ENCODE measurements at regions not wholly inside any gene's neighbourhood (a gene's known extent, or its start where the extent isn't known, plus 50 kb on each side); places are given as distances from the start of the nearest gene placed in this dataset.

DNA sequence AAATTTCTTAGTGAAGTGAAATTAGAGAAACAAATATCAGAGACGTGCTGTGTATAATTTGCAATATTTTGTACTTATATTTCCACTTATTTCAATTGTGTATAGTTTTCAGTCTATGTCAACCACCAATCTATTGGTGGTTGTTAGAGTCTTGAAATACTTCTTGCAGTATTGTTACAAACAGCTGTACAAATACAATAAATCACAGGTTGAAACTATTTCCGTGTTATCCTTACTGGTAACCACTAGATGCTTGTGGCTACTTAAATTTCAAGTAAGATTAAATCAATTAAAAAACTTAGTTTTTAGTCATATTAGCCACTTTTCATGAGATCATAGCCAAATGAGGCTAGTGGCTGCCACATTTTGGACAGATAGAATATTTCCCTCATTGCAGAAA lies 520.5 kb downstream of the GBA3 start:
- Histone ChIP-seq H3K4me2 (ENCODE audit: insufficient read depth, insufficient read length, low read length) (no peak overlapping the region), H3T11ph (ENCODE audit: low read length) (no peak overlapping the region), H3K9me3 (ENCODE audit: control insufficient read depth, low read depth, low read length) (no peaks in the 10 kb centered on the region), H3K4me1 (ENCODE audit: insufficient read depth, low read length) (peaks cover 4% of the 10 kb centered on the region; the same call in 1 of the 2 replicates), H3K18ac (ENCODE audit: insufficient read length, low read depth, low read length) (no peak overlapping the region), H3K56ac (ENCODE audit: insufficient read length, low read depth, low read length) (no peak overlapping the region), H2BK120ac (ENCODE audit: low read depth, low read length, poor library complexity, severe bottlenecking) (no peak overlapping the region), H2BK5ac (ENCODE audit: insufficient read length, low read length) (no peak overlapping the region), H3K23me2 (ENCODE audit: insufficient read length, low read depth, low read length, poor library complexity, severe bottlenecking) (no peaks in the 10 kb centered on the region), H4K8ac (replicated peaks; ENCODE audit: insufficient read length, low read depth, low read length) (no peak overlapping the region), H3K27ac (ENCODE audit: insufficient read length, low read depth, low read length) (no peak overlapping the region), H3K4ac (ENCODE audit: low read depth, low read length) (no peak overlapping the region), H3K9ac (ENCODE audit: extremely low read depth, insufficient read length, low read length) (no peak overlapping the region), H2BK12ac (ENCODE audit: insufficient read length, low read depth, low read length) (no peak overlapping the region), H3K79me2 (ENCODE audit: insufficient read depth, low read length) (no peaks in the 10 kb centered on the region), H2BK15ac (ENCODE audit: low read depth, low read length) (no peak overlapping the region), H4K91ac (ENCODE audit: insufficient read length, low read depth, low read length) (no peak overlapping the region), H2BK20ac (ENCODE audit: low read depth, low read length, poor library complexity, severe bottlenecking) (no peak overlapping the region), H4K20me1 (ENCODE audit: control insufficient read depth, insufficient read depth, insufficient read length) (no peaks in the 10 kb centered on the region), H2AK5ac (ENCODE audit: insufficient read length, low read length) (no peak overlapping the region), H2AFZ (ENCODE audit: low read length) (no peak overlapping the region), H3K27me3 (ENCODE audit: insufficient read depth, low read length) (no peaks in the 10 kb centered on the region), H3K79me1 (ENCODE audit: insufficient read depth, low read depth, low read length, poor library complexity, severe bottlenecking) (no peaks in the 10 kb centered on the region), H4K5ac (ENCODE audit: insufficient read length, low read depth, low read length) (no peak overlapping the region), H3K23ac (ENCODE audit: insufficient read length, low read depth, low read length) (no peak overlapping the region), H3K14ac (ENCODE audit: insufficient read depth, low read length) (no peak overlapping the region)
- TF ChIP-seq, protein P1, sequence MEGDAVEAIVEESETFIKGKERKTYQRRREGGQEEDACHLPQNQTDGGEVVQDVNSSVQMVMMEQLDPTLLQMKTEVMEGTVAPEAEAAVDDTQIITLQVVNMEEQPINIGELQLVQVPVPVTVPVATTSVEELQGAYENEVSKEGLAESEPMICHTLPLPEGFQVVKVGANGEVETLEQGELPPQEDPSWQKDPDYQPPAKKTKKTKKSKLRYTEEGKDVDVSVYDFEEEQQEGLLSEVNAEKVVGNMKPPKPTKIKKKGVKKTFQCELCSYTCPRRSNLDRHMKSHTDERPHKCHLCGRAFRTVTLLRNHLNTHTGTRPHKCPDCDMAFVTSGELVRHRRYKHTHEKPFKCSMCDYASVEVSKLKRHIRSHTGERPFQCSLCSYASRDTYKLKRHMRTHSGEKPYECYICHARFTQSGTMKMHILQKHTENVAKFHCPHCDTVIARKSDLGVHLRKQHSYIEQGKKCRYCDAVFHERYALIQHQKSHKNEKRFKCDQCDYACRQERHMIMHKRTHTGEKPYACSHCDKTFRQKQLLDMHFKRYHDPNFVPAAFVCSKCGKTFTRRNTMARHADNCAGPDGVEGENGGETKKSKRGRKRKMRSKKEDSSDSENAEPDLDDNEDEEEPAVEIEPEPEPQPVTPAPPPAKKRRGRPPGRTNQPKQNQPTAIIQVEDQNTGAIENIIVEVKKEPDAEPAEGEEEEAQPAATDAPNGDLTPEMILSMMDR (conservative IDR thresholded peaks at IDR 0.05): no peak
- no peak for DNase-seq
- Mint-ChIP-seq H3K27me3 (ENCODE audit: low read depth) (no peaks in the 10 kb centered on the region), H3K9me3 (peaks cover 0 to 2% of the 10 kb centered on the region in 2 experiments; a peak in 2 of 5 replicates), H3K36me3 (ENCODE audit: insufficient read depth in 1 of 3, low read depth in 3 of 3) (peaks cover 0 to 3% (median 0%) of the 10 kb centered on the region in 3 experiments; a peak in 1 of 7 replicates), H3K4me3 (no peak overlapping the region), H3K27ac (no peak overlapping the region), H3K4me1 (peaks cover 8 to 10% of the 10 kb centered on the region in 2 experiments)
- no CpG with 5 or more reads among the region's 2 CpGs for WGBS (ENCODE audit: extremely low coverage, insufficient read length, low lambda C conversion rate)
